ENCODE measurements at regions not wholly inside any gene's neighbourhood (a gene's known extent, or its start where the extent isn't known, plus 50 kb on each side); places are given as distances from the start of the nearest gene placed in this dataset.

DNA sequence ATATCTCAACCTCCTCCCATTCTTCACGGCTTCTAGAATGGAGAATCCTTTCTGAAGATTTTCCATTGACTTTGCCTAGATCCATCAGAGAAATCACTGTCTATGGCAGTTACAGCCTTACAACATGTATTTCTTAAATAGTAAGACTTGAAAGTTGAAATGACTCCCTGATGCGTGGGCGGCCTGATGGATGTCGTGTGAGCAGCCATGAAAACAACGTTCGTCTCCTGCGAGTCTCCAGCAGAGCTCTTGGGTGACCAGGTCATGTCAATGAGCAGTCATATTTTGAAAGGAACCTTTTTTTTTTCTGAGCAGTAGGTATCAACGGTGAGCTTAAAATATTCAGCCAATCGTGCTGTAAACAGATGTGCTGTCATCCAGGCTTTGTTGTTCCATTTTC is 139.9 kb upstream of the C14orf180 start:
- Mint-ChIP-seq H3K27me3 (ENCODE audit: unreplicated experiment) (peaks cover 10% of the 10 kb centered on the region), H3K27ac (ENCODE audit: unreplicated experiment) (no peak overlapping the region), H3K4me1 (ENCODE audit: unreplicated experiment) (peaks cover 3% of the 10 kb centered on the region), H3K36me3 (ENCODE audit: low read depth, unreplicated experiment) (peaks cover 9% of the 10 kb centered on the region), H3K4me3 (ENCODE audit: unreplicated experiment) (no peak overlapping the region), H3K9me3 (ENCODE audit: unreplicated experiment) (no peaks in the 10 kb centered on the region)
- no peak for DNase-seq (ENCODE audit: low spot score)
- TF ChIP-seq, protein P1, sequence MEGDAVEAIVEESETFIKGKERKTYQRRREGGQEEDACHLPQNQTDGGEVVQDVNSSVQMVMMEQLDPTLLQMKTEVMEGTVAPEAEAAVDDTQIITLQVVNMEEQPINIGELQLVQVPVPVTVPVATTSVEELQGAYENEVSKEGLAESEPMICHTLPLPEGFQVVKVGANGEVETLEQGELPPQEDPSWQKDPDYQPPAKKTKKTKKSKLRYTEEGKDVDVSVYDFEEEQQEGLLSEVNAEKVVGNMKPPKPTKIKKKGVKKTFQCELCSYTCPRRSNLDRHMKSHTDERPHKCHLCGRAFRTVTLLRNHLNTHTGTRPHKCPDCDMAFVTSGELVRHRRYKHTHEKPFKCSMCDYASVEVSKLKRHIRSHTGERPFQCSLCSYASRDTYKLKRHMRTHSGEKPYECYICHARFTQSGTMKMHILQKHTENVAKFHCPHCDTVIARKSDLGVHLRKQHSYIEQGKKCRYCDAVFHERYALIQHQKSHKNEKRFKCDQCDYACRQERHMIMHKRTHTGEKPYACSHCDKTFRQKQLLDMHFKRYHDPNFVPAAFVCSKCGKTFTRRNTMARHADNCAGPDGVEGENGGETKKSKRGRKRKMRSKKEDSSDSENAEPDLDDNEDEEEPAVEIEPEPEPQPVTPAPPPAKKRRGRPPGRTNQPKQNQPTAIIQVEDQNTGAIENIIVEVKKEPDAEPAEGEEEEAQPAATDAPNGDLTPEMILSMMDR (IDR thresholded peaks at IDR 0.05; ENCODE audit: unreplicated experiment): no peak

DNA sequence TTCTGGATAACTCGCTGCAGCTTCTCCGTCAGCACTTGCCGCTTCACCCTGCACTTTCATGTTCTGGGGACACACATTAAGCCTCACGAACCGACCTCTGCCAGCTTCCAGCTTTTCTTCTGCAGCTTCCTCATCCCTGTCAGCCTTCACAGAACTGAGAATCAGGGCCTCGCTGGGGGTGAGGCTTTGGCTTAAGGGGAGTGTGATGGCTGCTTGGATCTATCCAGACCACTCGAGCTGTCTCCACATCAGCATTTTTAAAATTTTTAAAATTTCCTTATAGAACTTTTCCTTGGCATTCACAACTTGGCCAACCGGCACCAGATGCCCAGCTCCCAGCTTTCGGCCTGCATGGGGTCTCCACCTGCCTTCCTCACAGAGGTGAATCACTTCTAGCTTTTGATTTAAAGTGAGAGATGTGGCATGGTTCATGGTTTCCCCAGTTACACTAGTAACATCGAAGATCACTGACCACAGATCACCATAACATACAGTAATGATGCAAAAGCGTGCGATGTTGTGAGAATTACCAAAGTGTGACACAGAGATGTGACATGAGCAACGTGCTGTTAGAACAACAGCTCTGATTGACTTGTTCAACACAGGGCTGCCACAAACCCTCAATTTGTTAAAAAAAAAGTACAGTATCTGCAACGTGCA is 139.1 kb upstream of the C14orf180 start:
- Mint-ChIP-seq H3K9me3 (ENCODE audit: unreplicated experiment) (no peaks in the 10 kb centered on the region), H3K27ac (ENCODE audit: unreplicated experiment) (no peak overlapping the region), H3K27me3 (ENCODE audit: unreplicated experiment) (peaks cover 11% of the 10 kb centered on the region), H3K4me1 (ENCODE audit: unreplicated experiment) (peaks cover 3% of the 10 kb centered on the region), H3K36me3 (ENCODE audit: low read depth, unreplicated experiment) (peaks cover 9% of the 10 kb centered on the region), H3K4me3 (ENCODE audit: unreplicated experiment) (peak overlapping the region; percentile 35)
- TF ChIP-seq, protein P1 (IDR thresholded peaks at IDR 0.05; ENCODE audit: unreplicated experiment): no peak
- no peak for DNase-seq (ENCODE audit: low spot score)

DNA sequence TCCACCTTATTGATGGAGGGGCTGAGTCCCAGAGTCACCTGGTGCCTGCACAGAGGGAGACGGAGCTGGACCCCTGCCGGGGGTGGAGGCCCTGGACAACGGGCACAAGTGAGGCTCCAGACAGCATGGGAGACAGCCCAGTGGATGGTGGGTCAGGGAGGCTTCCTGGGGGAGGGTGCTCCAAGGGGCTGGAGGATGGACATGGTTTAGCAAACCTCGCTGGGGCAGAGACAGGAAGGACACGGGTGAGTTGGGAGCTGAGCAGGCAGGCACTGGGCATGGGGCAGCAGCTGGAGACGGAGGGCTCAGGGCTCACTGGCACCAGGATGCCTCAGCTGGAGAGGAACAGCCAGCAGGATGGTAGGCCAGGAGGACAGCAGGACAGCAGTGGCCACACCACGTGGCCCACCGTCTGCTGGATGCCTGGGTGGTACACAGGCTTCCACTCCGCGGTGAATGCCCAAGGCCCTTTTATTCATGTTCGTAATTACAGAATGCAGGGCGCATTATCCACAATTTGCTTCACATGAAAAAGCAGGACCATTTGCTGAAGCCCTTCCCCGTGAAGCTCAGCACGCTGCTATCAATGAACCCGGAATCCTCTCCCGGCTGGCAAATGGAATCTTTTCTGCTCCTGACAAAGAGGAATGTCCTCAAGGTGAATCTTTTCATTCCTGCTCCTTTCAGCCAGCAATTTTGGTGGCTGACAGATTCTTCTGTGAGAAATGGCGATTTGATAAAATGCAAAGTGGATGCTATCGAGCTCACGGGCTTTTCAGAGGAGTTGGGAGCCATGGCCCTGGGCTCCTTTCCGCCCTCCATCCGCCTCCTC is 138.1 kb upstream of the C14orf180 start:
- no peaks in the 10 kb centered on the region for H3K9me3 Mint-ChIP-seq (ENCODE audit: unreplicated experiment)
- TF ChIP-seq, protein P1 (IDR thresholded peaks at IDR 0.05; ENCODE audit: unreplicated experiment): no peak
- no peak for DNase-seq (ENCODE audit: low spot score)
- H3K4me1 Mint-ChIP-seq (ENCODE audit: unreplicated experiment): peaks cover 2% of the 10 kb centered on the region
- H3K36me3 Mint-ChIP-seq (ENCODE audit: low read depth, unreplicated experiment): peaks cover 9% of the 10 kb centered on the region
- no peak overlapping the region for H3K4me3 Mint-ChIP-seq (ENCODE audit: unreplicated experiment)
- H3K27ac Mint-ChIP-seq (ENCODE audit: unreplicated experiment): no peak overlapping the region
- peaks cover 14% of the 10 kb centered on the region for H3K27me3 Mint-ChIP-seq (ENCODE audit: unreplicated experiment)

DNA sequence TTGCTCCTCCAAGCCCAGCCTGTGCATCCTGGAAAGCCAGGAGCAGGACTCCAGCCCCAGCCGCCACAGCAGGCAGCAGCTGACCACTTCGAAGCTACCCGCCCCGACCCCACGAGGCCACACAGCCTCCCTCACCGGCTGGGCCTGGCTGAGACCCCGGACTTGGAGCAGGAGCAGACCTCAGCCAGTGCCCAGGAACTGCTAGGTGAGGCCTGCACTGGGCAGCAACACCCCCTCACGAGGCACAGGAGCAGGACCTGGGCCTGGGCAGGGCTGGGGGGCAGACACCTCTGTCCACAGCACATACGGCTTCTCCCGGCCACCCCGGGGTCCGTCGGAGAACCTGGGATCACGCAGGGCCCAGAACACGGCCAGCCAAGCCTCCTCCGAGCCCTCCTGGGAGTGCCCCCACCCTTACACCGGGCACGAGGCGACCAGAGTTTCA is 137.4 kb upstream of the C14orf180 start:
- H3K9me3 Mint-ChIP-seq (ENCODE audit: unreplicated experiment): no peaks in the 10 kb centered on the region
- H3K36me3 Mint-ChIP-seq (ENCODE audit: low read depth, unreplicated experiment): peaks cover 9% of the 10 kb centered on the region
- peaks cover 14% of the 10 kb centered on the region for H3K27me3 Mint-ChIP-seq (ENCODE audit: unreplicated experiment)
- H3K27ac Mint-ChIP-seq (ENCODE audit: unreplicated experiment): no peak overlapping the region
- no peaks in the 10 kb centered on the region for H3K4me1 Mint-ChIP-seq (ENCODE audit: unreplicated experiment)
- no peak for DNase-seq (ENCODE audit: low spot score)
- H3K4me3 Mint-ChIP-seq (ENCODE audit: unreplicated experiment): no peak overlapping the region
- TF ChIP-seq, protein P1 (IDR thresholded peaks at IDR 0.05; ENCODE audit: unreplicated experiment): no peak

All from endothelial cell (in vitro differentiated cells).